H9 (cell line): ENCODE measurements at regions not wholly inside any gene's neighbourhood (a gene's known extent, or its start where the extent isn't known, plus 50 kb on each side); places are given as distances from the start of the nearest gene placed in this dataset.

ENCODE experiments used
- DNase-seq: peaks from one replicate; pipeline ENCODE4 v3.0.0-alpha.2; 2017
- H2AFZ ChIP-seq: one replicate; pipeline ENCODE4 v1.6.1; 2013; ENCODE audit warnings: mild to moderate bottlenecking, low read length, control low read depth, moderate library complexity
- H2AK5ac ChIP-seq: 2 replicates; pipeline ENCODE4 v1.6.1; 2013; ENCODE audit warnings: low read length, control low read depth, mixed read lengths; ENCODE audit not compliant: insufficient read length
- H2BK120ac ChIP-seq: one replicate; pipeline ENCODE4 v1.6.1; 2013; ENCODE audit warnings: low read depth, mild to moderate bottlenecking, low read length, control low read depth, inconsistent platforms; ENCODE audit not compliant: poor library complexity, severe bottlenecking
- H2BK12ac ChIP-seq: 2 replicates; pipeline ENCODE4 v1.6.1; 2013; ENCODE audit warnings: low read length, control low read depth, mixed read lengths, low read depth; ENCODE audit not compliant: insufficient read length
- H2BK15ac ChIP-seq: 2 replicates; pipeline ENCODE4 v1.6.1; 2013; ENCODE audit warnings: low read depth, low read length, control low read depth
- H2BK20ac ChIP-seq: one replicate; pipeline ENCODE4 v1.6.1; 2013; ENCODE audit warnings: low read depth, mild to moderate bottlenecking, low read length, control low read depth, inconsistent platforms; ENCODE audit not compliant: poor library complexity, severe bottlenecking
- H2BK5ac ChIP-seq: 2 replicates; pipeline ENCODE4 v1.6.1; 2013; ENCODE audit warnings: low read length, control low read depth, mixed read lengths; ENCODE audit not compliant: insufficient read length
- H3K14ac ChIP-seq: 2 replicates; pipeline ENCODE4 v1.6.1; 2013; ENCODE audit warnings: low read length, control low read depth; ENCODE audit not compliant: insufficient read depth
- H3K18ac ChIP-seq: 2 replicates; pipeline ENCODE4 v1.6.1; 2013; ENCODE audit warnings: low read depth, mild to moderate bottlenecking, mixed read lengths, low read length, control low read depth; ENCODE audit not compliant: insufficient read length
- H3K23ac ChIP-seq: 2 replicates; pipeline ENCODE4 v1.6.1; 2013; ENCODE audit warnings: low read length, control low read depth, mixed read lengths, low read depth; ENCODE audit not compliant: insufficient read length
- H3K23me2 ChIP-seq: 2 replicates; pipeline ENCODE4 v1.6.1; 2013; ENCODE audit warnings: low read depth, mild to moderate bottlenecking, mixed read lengths, low read length, control low read depth; ENCODE audit not compliant: insufficient read length, poor library complexity, severe bottlenecking
- H3K27ac ChIP-seq: 2 replicates; pipeline ENCODE4 v1.5.1; 2013; ENCODE audit warnings: low read length, control low read depth, mixed read lengths, low read depth; ENCODE audit not compliant: insufficient read length
- H3K27me3 ChIP-seq: 2 replicates; pipeline ENCODE4 v1.6.1; 2013; ENCODE audit warnings: low read length, control low read depth, inconsistent platforms; ENCODE audit not compliant: insufficient read depth
- H3K4ac ChIP-seq: 2 replicates; pipeline ENCODE4 v1.6.1; 2013; ENCODE audit warnings: low read depth, mild to moderate bottlenecking, control low read depth, inconsistent platforms, low read length, moderate library complexity
- H3K4me1 ChIP-seq: 2 replicates; pipeline ENCODE4 v1.6.1; 2013; ENCODE audit warnings: low read length, control low read depth, inconsistent platforms; ENCODE audit not compliant: insufficient read depth
- H3K4me2 ChIP-seq: 2 replicates; pipeline ENCODE4 v1.6.1; 2013; ENCODE audit warnings: low read length, control low read depth, mixed read lengths; ENCODE audit not compliant: insufficient read length, insufficient read depth
- H3K56ac ChIP-seq: 2 replicates; pipeline ENCODE4 v1.6.1; 2013; ENCODE audit warnings: low read depth, mild to moderate bottlenecking, mixed read lengths, low read length, control low read depth; ENCODE audit not compliant: insufficient read length
- H3K79me1 ChIP-seq: 2 replicates; pipeline ENCODE4 v1.6.1; 2013; ENCODE audit warnings: low read depth, mild to moderate bottlenecking, moderate library complexity, low read length, control low read depth, inconsistent platforms; ENCODE audit not compliant: insufficient read depth, poor library complexity, severe bottlenecking
- H3K79me2 ChIP-seq: 2 replicates; pipeline ENCODE4 v1.6.1; 2013; ENCODE audit warnings: low read length, control low read depth, inconsistent platforms; ENCODE audit not compliant: insufficient read depth
- H3K9ac ChIP-seq: 2 replicates; pipeline ENCODE4 v1.6.1; 2013; ENCODE audit warnings: low read length, control low read depth, mixed read lengths; ENCODE audit not compliant: insufficient read length; ENCODE audit errors: extremely low read depth
- H3K9me3 ChIP-seq: one replicate; pipeline ENCODE4 v1.6.1; 2013; ENCODE audit warnings: low read depth, low read length, inconsistent platforms; ENCODE audit not compliant: control insufficient read depth
- H3T11ph ChIP-seq: one replicate; pipeline ENCODE4 v1.6.1; 2013; ENCODE audit warnings: mild to moderate bottlenecking, low read length, control low read depth, inconsistent platforms
- H4K20me1 ChIP-seq: one replicate; pipeline ENCODE4 v1.6.1; 2013; ENCODE audit not compliant: control insufficient read depth, insufficient read length, insufficient read depth
- H4K5ac ChIP-seq: 2 replicates; pipeline ENCODE4 v1.6.1; 2013; ENCODE audit warnings: low read depth, mild to moderate bottlenecking, mixed read lengths, low read length, control low read depth; ENCODE audit not compliant: insufficient read length
- H4K8ac ChIP-seq: replicated peaks from 2 replicates; pipeline ENCODE4 v1.6.1; 2013; ENCODE audit warnings: low read length, control low read depth, mixed read lengths, low read depth; ENCODE audit not compliant: insufficient read length
- H4K91ac ChIP-seq: 2 replicates; pipeline ENCODE4 v1.6.1; 2013; ENCODE audit warnings: low read depth, mild to moderate bottlenecking, moderate library complexity, mixed read lengths, low read length, control low read depth; ENCODE audit not compliant: insufficient read length
- H3K27ac Mint-ChIP-seq, 3 experiments: 2 replicates in 2 of 3; 3 replicates in 1 of 3; pipeline ENCODE4 v1.8.0; 2020 to 2021; ENCODE audit warnings: mixed read lengths in 3 of 3, mild to moderate bottlenecking in 1 of 3, moderate library complexity in 1 of 3
- H3K27me3 Mint-ChIP-seq: 2 replicates; pipeline ENCODE4 v1.8.0; 2021; ENCODE audit warnings: low read depth, mild to moderate bottlenecking, moderate library complexity, mixed read lengths
- H3K36me3 Mint-ChIP-seq, 3 experiments: 2 replicates in 2 of 3; 3 replicates in 1 of 3; pipeline ENCODE4 v1.8.0; 2020 to 2021; ENCODE audit warnings: low read depth in 3 of 3, mixed read lengths in 3 of 3; ENCODE audit not compliant: insufficient read depth in 1 of 3
- H3K4me1 Mint-ChIP-seq, 2 experiments: 2 replicates each; pipeline ENCODE4 v1.8.0; 2020; ENCODE audit warnings: mixed read lengths in 2 of 2
- H3K4me3 Mint-ChIP-seq, 2 experiments: 2 replicates in 1 of 2; 3 replicates in 1 of 2; pipeline ENCODE4 v1.8.0; 2020 to 2021; ENCODE audit warnings: mild to moderate bottlenecking in 2 of 2, mixed read lengths in 2 of 2, moderate library complexity in 1 of 2
- H3K9me3 Mint-ChIP-seq, 2 experiments: 2 replicates in 1 of 2; 3 replicates in 1 of 2; pipeline ENCODE4 v1.8.0; 2020; ENCODE audit warnings: mild to moderate bottlenecking in 2 of 2, mixed read lengths in 2 of 2, moderate library complexity in 1 of 2
- CTCF ChIP-seq: fragments of 200-600 bp; sonication (generic); conservative IDR thresholded peaks from 3 replicates; pipeline ENCODE4 v1.8.0; 2021; ENCODE audit warnings: antibody characterized with exemption, mild to moderate bottlenecking
- WGBS: extraction: QIAGEN DNeasy Blood & Tissue Kit; methylation state at CpG from one replicate; pipeline ENCODE4 v1.1.7; 2013; ENCODE audit warnings: missing lambda C conversion rate, low lambda C conversion rate, mixed read lengths; ENCODE audit not compliant: insufficient read length; ENCODE audit errors: extremely low coverage; 5-methylcytosine and 5-hydroxymethylcytosine counted together

GRCh38 chr13:85619321-85619720 lies 179.9 kb downstream of the SLITRK6 start:
- Mint-ChIP-seq H3K27me3 (peaks cover 5% of the 10 kb centered on the region; the same call in 1 of the 2 replicates), H3K36me3 (peaks cover 0 to 7% (median 2%) of the 10 kb centered on the region in 3 experiments; a peak in 3 of 7 replicates), H3K4me3 (no peak overlapping the region), H3K27ac (no peak overlapping the region), H3K4me1 (peaks cover 4% of the 10 kb centered on the region in 2 experiments; a peak in 3 of 4 replicates), H3K9me3 (peaks cover 7 to 8% of the 10 kb centered on the region in 2 experiments; a peak in 4 of 5 replicates)
- no peak overlapping the region for H3K23ac ChIP-seq
- no peak overlapping the region for H2BK20ac ChIP-seq
- no peak overlapping the region for H3K14ac ChIP-seq
- no peak overlapping the region for H3K18ac ChIP-seq
- H3K56ac ChIP-seq = no peak overlapping the region
- H3T11ph ChIP-seq = no peak overlapping the region
- H3K79me1 ChIP-seq = no peaks in the 10 kb centered on the region
- no peaks in the 10 kb centered on the region for H3K4me1 ChIP-seq
- DNase-seq = no peak
- no peak overlapping the region for H2BK12ac ChIP-seq
- no peak overlapping the region for H3K27ac ChIP-seq
- no peak overlapping the region for H4K91ac ChIP-seq
- no peak overlapping the region for H4K8ac ChIP-seq
- no peak overlapping the region for H3K9ac ChIP-seq
- no peak overlapping the region for H2BK5ac ChIP-seq
- H3K4me2 ChIP-seq = no peak overlapping the region
- H3K23me2 ChIP-seq = no peaks in the 10 kb centered on the region
- no peak for TF ChIP-seq CTCF
- H4K5ac ChIP-seq = no peak overlapping the region
- H2AK5ac ChIP-seq = no peak overlapping the region
- WGBS = no CpG with 5 or more reads among the region's 2 CpGs
- H2AFZ ChIP-seq = no peak overlapping the region
- no peaks in the 10 kb centered on the region for H3K27me3 ChIP-seq
- H3K4ac ChIP-seq = no peak overlapping the region
- H3K9me3 ChIP-seq = no peaks in the 10 kb centered on the region
- no peak overlapping the region for H2BK15ac ChIP-seq
- H4K20me1 ChIP-seq = no peaks in the 10 kb centered on the region
- H3K79me2 ChIP-seq = no peaks in the 10 kb centered on the region
- H2BK120ac ChIP-seq = no peak overlapping the region
